GM19025 (cell line): ENCODE measurements at regions not wholly inside any gene's neighbourhood (a gene's known extent, or its start where the extent isn't known, plus 50 kb on each side); places are given as distances from the start of the nearest gene placed in this dataset.
A peak's percentile ranks its signal among the peaks of the same experiment; 100 is the strongest.
"Not testable (repeated sequence)": the region's sequence is repeated elsewhere in the genome, so short reads cannot be mapped to it uniquely, and the experiment has no call there.

ENCODE experiments used
- ATAC-seq: cut with Tn5 transposase; IDR thresholded peaks from one replicate; pipeline ENCODE4 v1.9.1; 2021; ENCODE audit warnings: mild to moderate bottlenecking, low read depth, moderate library complexity; ENCODE audit not compliant: unreplicated experiment

DNA sequence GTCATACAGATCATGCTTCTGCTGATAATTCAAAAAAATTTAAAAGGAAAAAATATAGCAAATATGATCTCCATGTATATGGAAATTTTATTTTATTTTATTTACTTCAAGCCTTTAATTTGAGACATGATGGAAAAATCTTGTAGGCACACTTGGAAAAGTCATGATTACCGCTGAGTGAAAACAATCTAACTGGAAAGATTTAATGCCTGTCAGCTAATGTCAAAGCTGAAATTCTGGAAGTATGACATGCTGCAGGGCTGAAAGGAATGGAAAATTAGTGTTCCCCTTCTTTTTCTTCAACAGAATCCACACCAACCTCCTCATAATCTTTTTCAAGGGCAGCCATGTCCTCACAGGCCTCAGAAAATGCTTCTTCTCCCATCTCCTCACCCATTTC is 58.2 kb downstream of the RPRM start:
- no peak for ATAC-seq

DNA sequence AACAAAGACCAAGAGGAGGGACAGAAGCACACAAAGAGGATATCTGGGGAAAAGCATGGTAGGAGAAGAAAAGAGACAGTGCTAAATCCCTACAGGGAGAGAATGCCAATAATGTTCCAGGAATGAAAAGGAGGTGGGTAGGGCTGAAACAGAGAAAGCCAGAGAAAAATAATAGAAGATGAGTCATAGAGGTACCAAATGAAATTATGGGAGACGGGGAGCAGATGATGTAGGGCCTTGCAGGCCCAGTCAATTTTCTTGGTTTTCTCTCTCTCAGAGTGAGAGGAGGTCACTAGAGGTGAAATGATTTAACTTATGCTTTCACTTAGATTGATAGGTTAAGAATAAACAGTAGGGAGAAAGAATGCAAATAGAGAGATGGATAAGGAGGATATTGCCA is 61.5 kb downstream of the RPRM start:
- ATAC-seq = no peak

DNA sequence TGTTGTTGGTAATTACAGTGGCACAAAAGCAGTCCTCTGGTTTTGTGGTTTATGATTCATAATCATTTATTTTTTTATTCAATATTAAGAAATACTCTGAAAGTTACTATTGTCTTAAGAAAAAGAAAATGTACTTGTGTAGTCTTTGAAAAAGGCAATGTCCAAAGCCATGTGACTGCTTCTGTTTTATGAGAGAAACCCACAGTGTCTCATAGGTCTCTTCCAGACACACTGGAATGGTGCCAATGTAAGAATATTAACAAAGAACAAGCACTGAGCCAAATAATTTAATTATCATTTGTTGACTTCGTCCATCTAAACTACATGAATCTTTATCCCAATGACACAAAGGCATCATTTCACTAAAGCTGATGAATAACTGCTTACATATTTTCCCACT is 62.5 kb downstream of the RPRM start:
- no peak for ATAC-seq

DNA sequence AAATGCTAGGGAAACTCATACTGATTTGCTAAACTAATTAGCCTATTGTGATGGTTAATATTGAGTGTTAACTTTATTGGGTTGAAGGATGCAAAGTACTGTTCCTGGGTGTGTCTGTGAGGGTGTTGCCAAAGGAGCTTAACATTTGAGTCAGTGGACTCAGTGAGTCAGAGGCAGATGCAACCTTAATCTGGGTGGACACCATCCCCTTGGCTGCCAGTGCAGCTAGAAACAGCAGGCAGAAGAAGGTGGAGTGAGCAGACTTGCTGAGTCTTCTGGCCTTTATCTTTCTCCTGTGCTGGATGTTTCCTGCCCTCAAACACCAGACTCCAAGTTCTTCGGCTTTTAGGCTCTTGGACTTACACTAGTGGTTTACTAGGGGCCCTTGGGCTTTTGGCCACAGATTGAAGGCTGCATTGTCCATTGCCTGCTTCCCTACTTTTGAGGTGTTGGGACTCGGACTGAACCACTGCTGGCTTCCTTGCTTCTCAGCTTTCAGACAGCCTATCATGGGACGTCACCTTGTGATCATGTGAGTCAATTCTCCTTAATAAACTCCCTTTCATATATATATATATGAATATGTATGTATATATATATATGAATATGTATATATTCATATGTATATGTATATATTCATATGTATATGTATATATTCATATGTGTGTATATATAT is 69.7 kb downstream of the RPRM start:
- no peak for ATAC-seq

DNA sequence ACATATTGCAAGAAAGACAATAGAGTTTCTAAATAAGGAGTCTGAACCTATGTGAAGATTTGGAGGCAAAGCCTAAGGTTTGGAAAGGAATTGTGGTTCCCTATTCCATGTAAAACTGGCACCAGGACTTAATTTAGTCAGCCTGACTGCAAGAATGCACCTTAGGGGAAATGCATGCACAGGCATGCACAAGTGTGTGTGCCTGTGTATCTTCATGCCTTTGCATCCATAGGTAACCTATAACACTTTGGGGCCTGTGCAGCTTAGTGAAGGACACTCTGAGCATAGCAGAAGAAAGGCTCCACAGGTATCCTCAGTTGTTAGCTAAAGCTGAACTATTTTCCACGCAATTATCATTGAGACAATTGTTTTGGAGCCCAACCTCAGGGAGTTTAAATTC is 73.4 kb downstream of the RPRM start:
- ATAC-seq = no peak

DNA sequence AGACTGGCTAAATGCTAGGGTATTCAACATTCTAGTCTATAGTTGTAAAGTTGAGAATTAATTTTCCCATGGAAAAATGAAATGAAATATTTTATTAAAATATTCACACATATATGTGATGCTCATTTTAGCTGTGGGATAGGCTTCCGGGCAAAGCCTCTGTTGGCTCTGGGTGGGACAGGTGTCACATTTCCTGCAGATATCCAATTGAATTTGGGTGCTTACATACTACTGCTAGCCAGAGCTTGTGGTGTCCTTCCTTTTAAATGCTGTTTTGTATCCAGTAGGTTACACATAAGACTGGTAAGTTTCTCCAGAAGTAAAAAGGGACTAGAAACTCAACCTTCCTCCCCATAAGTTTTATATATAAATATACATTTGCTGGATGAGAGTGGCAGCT is 73.8 kb downstream of the RPRM start:
- no peak for ATAC-seq

DNA sequence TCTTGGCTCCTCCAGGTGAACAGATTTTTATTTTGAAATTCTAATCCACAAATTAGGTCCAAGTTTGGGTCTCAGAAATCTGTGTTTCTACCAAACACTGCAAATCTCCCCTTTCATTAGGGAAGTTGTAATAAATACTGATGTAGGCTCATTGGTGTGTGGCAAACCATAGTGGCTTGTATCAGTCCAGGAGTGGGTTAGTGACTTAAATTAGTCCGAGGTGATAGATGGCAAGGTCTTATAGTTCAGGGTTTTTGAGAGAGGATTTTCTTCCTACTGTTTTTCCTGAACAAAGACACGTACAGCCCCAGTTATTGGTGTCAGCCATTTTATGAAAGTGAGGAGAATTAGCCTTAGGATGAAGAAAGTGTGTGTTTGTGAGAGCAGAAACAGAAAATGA is 74.6 kb downstream of the RPRM start:
- no peak for ATAC-seq

DNA sequence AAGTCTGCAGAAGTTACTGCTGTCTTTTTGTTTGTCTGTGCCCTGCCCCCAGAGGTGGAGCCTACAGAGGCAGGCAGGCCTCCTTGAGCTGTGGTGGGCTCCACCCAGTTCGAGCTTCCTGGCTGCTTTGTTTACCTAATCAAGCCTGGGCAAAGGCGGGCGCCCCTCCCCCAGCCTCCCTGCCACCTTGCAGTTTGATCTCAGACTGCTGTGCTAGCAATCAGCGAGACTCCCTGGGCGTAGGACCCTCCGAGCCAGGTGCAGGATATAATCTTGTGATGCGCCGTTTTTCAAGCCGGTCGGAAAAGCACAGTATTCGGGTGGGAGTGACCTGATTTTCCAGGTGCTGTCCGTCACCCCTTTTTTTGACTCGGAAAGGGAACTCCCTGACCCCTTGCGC is 75.2 kb downstream of the RPRM start:
- ATAC-seq = not testable (repeated sequence)

DNA sequence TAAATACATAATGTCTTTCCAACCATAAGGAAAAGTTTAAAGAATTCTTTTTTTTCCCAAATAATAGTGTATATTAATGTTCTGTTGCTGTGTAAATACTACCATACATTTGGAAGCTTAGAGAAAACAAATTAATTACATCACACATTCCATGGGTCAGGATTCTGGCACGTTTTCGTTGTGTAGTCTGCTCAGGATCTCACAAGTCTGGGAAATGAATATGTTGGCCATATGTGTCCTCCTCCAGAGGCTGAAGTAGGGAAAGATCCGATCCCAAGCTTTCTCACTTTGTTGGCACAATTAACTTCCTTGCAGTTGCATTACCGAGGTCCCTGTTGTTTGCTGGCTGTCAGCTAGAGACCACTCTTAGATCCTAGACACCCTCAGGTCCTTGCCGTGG is 83.9 kb downstream of the RPRM start:
- ATAC-seq = no peak

DNA sequence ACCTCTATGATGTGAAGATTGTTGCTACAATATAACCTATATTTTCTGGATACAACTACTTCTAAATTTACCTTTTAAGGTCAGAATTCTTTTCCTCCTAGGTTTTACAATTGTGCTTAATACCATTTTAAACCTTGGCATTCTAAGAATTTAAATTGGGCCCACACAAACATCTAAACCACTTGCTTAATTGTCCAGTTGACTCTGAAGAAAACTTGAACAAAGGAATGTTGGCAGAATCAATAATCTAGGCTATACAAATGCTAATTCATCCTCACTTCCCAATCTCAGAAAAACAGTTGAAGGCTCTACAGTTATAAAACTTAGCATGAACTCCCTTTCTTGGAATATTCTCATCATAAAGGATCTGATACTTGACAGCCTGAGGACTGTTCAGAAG is 84.3 kb downstream of the RPRM start:
- no peak for ATAC-seq

DNA sequence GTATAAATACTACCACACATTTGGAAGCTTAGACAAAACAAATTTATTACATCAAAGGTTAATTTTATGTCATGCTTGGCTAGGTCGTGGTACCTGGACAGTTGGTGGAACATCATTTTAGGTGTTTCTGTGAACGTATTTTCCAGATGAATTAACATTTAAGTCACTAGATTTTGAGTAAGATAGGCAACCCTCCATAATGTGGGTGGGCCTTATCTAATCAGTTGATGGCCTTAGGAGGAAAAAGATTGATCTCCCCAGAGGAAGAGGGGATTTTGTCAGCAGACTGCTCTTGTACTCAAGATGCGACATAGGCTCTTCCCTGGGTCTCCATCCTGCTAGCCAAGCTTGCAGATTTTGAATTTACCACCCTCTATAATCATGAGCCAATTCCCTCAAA is 85.0 kb downstream of the RPRM start:
- ATAC-seq = no peak

DNA sequence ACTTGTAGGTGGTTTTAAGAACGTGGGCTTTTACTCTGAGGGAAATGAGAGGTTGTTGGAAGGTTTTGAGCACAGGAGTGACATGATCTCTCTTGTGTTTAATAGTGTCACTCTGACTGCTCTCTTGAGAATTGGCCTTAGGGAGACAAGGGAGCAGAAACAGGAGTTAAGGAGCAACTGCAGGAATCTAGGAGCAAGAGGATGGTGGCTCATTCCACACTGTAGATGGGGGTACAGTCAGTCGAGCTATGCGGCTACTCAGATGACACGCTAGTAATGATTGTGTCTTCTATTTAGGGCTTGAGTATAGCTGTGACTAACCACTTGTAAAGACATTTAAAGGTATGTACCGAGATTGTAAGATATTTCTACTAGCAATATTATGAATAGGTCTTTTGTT is 87.4 kb downstream of the RPRM start:
- ATAC-seq = no peak

DNA sequence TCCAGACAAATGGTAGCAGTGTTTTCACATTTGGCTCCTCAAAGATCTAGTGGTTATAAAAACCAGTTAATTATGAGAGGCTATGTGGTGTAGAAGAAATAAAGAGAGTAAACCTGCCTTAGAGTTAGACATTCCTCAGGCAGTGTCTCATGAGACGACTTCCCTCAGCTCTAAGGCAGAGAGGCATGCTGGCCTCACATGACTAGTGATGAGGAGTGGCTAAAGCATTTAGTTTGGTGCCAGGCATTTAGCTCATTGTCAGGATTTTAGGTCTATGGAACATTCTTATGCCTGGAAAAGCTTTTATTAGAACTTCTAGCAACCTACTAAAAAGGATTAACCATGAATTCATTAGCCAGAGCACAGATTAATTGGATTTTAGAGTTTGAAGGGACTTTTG is 90.3 kb downstream of the RPRM start:
- ATAC-seq = no peak

DNA sequence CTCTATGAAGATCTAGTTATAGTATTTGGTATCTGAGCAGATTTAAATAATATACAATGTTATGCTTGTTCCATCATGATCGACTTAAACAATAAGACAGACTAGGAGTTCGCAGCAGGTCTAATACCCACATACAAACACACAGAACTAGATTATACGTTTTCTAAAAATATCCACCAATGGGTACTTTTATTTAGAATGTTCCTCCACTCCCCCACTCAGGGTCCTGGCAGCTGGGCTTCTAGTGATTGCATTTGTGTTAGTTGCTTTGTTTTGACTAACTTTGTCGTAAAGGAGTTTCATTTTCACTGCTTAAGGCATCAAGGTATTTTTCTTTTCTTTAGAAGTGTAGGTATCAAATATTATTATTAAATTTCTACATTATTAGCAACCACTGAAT is 91.4 kb downstream of the RPRM start:
- ATAC-seq = no peak

DNA sequence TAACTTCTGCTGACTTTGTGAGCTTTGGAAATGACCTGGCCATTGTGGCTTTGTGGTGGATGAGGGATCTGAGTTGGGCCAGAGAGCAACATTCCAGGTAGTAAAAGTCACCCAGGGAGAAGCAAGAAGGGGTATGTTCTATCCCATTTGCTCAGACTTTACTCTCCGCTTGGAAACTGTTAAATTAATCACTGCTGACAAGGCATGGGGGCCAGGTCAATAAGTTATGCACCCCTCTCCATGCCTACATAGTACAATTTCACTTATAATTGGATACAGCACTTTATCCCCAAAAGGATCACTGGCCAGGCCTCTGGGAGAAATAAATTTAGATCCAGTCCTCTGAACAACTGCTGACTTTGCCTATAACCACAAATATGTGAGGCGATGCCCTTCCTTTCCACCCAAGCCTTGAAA is 92.1 kb downstream of the RPRM start:
- no peak for ATAC-seq

DNA sequence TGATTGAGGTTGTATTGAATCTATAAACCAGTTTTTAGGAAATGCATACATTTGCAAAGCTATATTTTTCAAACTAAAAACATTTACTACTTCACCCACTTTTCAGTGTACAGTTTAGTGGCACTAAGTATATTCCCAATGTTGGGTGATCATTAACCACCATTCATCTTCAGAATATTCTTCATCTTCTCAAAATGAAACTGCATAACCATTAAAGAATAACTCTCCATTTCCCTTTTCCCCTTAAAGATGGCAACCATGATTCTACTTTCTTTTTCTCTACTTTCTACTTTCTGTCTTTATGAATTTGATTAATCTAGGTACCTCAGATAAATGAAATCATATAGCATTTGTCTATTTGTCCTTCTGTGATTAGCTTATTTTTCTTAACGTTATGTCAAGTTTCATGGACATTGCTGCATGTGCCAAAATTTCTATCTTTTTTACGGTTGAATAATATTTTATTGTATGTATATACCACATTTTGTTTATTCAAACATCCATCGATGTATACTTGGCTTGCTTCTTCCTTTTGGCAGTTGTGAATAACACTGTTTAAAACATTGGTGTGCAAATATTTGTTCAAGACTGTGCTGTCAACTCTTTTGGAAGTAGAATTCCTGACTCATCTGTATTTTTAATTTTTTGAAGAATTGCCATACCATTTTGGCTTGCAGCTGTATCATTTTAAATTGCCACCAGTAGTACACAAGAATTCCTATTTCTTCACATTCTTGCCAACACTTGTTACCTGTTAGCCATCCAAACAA is 104.9 kb downstream of the RPRM start:
- ATAC-seq = peak; percentile 39

DNA sequence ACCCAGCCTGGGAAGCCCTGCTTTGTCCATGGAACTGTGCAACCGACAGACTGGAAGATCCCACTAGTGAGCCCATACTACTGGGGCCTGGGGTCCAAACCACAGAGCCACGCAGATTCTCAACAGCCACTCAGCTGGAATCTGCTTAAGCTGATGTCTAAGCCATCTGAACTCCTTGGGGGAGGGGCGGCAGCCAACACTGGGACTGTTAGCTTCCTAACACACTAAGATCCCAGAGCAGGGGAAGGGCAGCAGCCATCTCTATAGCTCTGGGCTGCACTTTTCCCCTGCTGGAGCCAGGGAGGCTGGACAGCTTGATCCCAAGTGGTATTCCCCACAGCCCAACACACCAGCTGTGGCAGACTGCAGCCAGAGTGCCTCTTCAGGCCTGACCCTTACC is 118.3 kb downstream of the RPRM start:
- no peak for ATAC-seq

DNA sequence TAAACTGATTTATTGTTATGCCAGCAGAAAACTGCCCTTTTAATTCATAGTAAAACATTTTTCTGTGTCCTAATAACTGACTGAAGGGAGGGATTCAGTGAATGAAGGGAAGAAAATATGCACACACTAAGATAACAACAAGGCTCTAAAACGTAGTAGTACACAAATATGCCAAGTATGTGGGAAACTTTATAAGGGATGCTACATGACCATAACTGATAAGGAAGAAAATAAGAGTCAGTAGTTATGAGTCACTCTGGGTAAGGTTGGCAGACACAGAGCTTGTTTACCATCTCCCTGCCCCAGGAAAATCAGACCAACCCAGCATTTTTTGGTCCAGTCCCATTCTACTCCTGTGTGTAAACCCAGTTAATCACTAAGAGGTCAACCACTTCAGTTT is 124.2 kb downstream of the RPRM start:
- ATAC-seq = no peak

DNA sequence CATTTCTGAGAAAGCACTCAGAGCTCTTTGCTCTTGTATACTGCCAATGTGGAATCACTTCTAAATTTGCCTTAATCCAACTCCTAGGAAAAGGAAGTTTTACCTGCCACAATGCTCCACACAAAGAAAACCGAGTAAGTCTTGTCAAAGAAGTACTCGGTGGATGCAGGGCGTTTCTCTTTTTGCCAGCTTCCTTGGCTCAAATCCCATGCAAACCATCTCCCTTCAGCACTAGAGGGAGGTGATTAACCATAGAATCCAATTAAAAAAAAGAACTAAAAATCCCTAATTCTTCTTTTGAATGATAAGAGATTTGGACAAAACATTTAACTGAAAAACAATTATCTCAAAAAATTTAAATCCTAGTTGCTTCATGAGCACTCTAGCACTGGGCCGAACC is 129.0 kb downstream of the RPRM start:
- ATAC-seq = no peak

DNA sequence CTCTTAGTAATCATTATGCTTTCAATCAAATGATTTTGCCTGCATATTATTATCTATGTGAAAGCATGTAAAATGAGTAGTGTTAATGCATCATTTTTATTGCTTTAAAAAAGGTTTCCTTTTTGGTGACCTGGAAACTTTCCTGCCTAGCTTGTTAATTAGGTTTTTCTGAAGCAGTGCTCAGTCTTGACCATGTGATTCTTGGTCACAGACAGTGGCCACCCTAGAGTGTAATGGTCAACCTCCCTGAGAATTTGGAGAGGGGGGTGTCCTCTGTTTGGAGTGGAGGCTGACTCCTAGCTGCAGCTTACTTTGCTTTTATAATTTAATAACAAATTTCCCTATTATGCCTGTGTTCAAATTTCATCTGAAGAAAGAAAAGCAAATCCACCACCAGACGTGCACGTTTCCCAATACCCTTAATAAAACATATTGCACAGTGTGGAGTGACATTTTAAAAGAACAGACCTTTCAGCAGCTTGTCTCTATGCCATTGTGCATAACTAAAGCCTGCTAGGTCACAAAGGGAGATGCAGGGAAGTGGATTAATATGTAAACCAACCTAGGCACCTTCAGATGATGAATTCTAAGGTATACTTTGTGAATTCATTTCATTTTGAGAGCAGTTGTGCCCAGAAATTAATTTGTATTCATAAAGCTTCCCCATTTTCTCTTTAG is 130.6 kb downstream of the RPRM start:
- ATAC-seq = no peak

DNA sequence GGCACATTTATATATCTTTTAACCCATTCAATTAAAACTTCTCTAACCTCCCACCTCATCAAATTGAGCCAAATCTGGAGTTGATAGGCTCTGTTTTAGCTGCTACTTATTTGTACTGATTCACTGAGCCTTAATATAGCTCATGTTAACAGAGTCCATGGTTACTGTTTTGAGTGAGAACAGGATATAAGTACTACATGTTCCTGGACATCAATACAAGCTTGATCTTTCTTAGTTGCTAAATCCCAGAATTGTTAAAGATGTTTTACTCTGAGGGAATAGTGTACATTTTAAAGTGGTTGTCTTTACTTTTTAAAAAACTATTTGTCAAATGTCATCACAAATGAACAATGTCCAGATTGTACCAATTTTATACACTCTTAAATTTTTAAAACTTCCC is 157.7 kb downstream of the RPRM start:
- no peak for ATAC-seq

DNA sequence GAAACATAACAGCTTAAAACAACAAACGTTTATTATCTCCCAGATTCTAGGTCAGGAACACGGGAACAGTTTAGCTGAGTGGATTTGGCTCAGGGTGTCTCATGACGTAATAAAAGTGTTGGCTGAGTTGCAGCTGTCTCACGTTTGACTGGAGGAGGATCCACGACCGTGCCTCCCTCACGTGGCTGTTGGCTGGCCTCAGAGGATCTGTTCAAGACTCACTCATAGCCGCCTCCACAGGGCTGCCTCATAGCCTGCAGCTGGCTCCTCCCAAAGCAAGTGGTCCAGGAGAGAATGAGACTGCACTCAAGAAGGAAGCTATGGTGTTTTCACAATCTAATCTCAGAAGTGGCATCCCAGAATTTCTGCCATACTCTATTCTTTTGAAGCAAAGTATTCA is 167.1 kb downstream of the RPRM start:
- no peak for ATAC-seq
